SK-N-SH treated with all-trans-retinoic acid at 6 μM for 48 hours (cell line): ENCODE measurements at regions not wholly inside any gene's neighbourhood (a gene's known extent, or its start where the extent isn't known, plus 50 kb on each side); places are given as distances from the start of the nearest gene placed in this dataset.

Experiments used
- OSR1 ChIP-seq: fragments of 250-450 bp; sonication (Bioruptor Pico); IDR thresholded peaks from 2 replicates; pipeline ENCODE4 v1.8.0; 2022; ENCODE audit warnings: moderate library complexity, mild to moderate bottlenecking, inconsistent platforms
- PATZ1 ChIP-seq: fragments of 250-450 bp; sonication (Bioruptor Pico); IDR thresholded peaks from 2 replicates; pipeline ENCODE4 v1.8.0; 2020; ENCODE audit warnings: mild to moderate bottlenecking, moderate library complexity, borderline replicate concordance
- POU6F1 ChIP-seq: fragments of 250-450 bp; sonication (Bioruptor Pico); IDR thresholded peaks from 2 replicates; pipeline ENCODE4 v1.8.0; 2021; ENCODE audit warnings: low read depth, mild to moderate bottlenecking, moderate library complexity, borderline replicate concordance
- RARB ChIP-seq: fragments of 250-450 bp; sonication (Bioruptor Pico); IDR thresholded peaks from 2 replicates; pipeline ENCODE4 v1.8.0; 2021; ENCODE audit warnings: mild to moderate bottlenecking, moderate library complexity
- TOX ChIP-seq: fragments of 250-450 bp; sonication (Bioruptor Pico); IDR thresholded peaks from 2 replicates; pipeline ENCODE4 v1.8.0; 2021; ENCODE audit warnings: mild to moderate bottlenecking, moderate library complexity, borderline replicate concordance
- ZFP3 ChIP-seq: fragments of 250-450 bp; sonication (Bioruptor Pico); IDR thresholded peaks from 2 replicates; pipeline ENCODE4 v1.5.0; 2020; ENCODE audit warnings: mild to moderate bottlenecking, moderate library complexity
- ZFP30 ChIP-seq: fragments of 450-650 bp; formaldehyde crosslinking; IDR thresholded peaks from 2 replicates; pipeline ENCODE4 v1.5.0; 2022; ENCODE audit warnings: mild to moderate bottlenecking, moderate library complexity
- ZNF565 ChIP-seq: fragments of 450-650 bp; formaldehyde crosslinking; conservative IDR thresholded peaks from 2 replicates; pipeline ENCODE4 v1.5.0; 2020; ENCODE audit warnings: low read depth, mild to moderate bottlenecking, moderate library complexity
- ZNF8 ChIP-seq: fragments of 450-650 bp; formaldehyde crosslinking; IDR thresholded peaks from 2 replicates; pipeline ENCODE4 v1.5.0; 2020; ENCODE audit warnings: mild to moderate bottlenecking, moderate library complexity

GRCh38 chr20:53819973-53820451 is 226.4 kb upstream of the ZNF217 start:
- TF ChIP-seq OSR1 (CRISPR knock-in tag) (no peak), RARB (no peak), ZNF565 (CRISPR knock-in tag) (no peak), ZFP30 (CRISPR knock-in tag) (no peak), TOX (CRISPR knock-in tag) (no peak), ZFP3 (CRISPR knock-in tag) (no peak), ZNF8 (CRISPR knock-in tag) (no peak), PATZ1 (CRISPR knock-in tag) (no peak), POU6F1 (no peak)
